ENCODE measurements at regions not wholly inside any gene's neighbourhood (a gene's known extent, or its start where the extent isn't known, plus 50 kb on each side); places are given as distances from the start of the nearest gene placed in this dataset.

DNA sequence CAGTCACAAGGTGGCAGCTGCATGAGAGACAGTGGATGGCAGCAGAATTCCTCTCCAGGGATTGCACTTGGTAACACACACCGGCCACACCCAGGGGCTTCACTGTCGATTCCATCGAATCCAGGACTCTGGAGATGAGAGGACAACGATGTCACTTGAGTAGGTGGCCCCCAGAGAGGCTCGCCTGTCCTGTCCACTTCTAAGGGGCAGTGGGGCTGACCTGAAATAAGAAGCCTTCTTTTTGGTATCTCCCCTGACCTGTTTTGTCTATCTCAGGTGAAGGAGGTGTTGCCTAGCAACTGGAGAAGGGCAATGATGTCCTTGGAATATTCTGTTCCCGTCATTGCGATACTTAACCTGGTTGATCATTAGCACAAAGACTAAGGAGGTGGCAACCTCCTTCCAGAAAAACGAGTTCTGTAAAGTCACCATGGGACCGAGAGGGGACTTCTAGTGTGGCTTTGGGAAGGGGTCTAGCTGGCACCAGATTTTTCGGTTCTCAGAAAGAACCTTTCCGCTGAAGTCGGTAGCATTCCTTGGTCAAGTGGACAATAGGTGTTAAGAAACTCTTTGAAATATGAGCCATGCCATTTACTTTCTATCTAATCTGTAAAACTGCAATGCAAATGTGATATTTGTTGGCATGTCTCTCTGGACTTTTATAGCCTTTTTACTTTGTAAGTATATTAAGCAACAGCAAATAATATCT lies 85.2 kb upstream of the TMPRSS2 start:
- TF ChIP-seq EZH2 (IDR thresholded peaks at IDR 0.05; ENCODE audit: borderline replicate concordance, low read length) (no peak), CTCF (conservative IDR thresholded peaks at IDR 0.05 in 1 of 2, IDR thresholded peaks at IDR 0.05 in 1 of 2; ENCODE audit: extremely low read depth in 1 of 2, insufficient read depth in 1 of 2, low read depth in 1 of 2, low read length in 2 of 2) (no peak)

Data from mammary epithelial cell (primary cell).